IMR-90 (cell line): ENCODE measurements at regions not wholly inside any gene's neighbourhood (a gene's known extent, or its start where the extent isn't known, plus 50 kb on each side); places are given as distances from the start of the nearest gene placed in this dataset.

Experiments used
- CEBPB ChIP-seq: IDR thresholded peaks from 2 replicates; pipeline ENCODE4 v1.6.1; 2012; ENCODE audit warnings: low read depth, low read length, improper control_type of control experiment
- MAZ ChIP-seq: IDR thresholded peaks from 2 replicates; pipeline ENCODE4 v1.6.1; 2012; ENCODE audit warnings: low read depth, mild to moderate bottlenecking, low read length, improper control_type of control experiment, moderate library complexity, borderline replicate concordance
- POLR2A ChIP-seq: IDR thresholded peaks from 2 replicates; pipeline ENCODE4 v1.6.1; 2012; ENCODE audit warnings: mild to moderate bottlenecking, low read depth, low read length
- RAD21 ChIP-seq: IDR thresholded peaks from 2 replicates; pipeline ENCODE4 v1.6.1; 2012; ENCODE audit warnings: low read length, improper control_type of control experiment
- SMC3 ChIP-seq: fragments of 150-350 bp; IDR thresholded peaks from 2 replicates; pipeline ENCODE4 v1.6.1; 2016; ENCODE audit warnings: low read depth, mild to moderate bottlenecking, antibody characterized with exemption, low read length, moderate library complexity
- TF ChIP-seq, protein P1 (sequence below): conservative IDR thresholded peaks from 2 replicates; pipeline ENCODE4 v1.5.1; 2012; ENCODE audit warnings: mild to moderate bottlenecking, low read depth, low read length, improper control_type of control experiment

DNA sequence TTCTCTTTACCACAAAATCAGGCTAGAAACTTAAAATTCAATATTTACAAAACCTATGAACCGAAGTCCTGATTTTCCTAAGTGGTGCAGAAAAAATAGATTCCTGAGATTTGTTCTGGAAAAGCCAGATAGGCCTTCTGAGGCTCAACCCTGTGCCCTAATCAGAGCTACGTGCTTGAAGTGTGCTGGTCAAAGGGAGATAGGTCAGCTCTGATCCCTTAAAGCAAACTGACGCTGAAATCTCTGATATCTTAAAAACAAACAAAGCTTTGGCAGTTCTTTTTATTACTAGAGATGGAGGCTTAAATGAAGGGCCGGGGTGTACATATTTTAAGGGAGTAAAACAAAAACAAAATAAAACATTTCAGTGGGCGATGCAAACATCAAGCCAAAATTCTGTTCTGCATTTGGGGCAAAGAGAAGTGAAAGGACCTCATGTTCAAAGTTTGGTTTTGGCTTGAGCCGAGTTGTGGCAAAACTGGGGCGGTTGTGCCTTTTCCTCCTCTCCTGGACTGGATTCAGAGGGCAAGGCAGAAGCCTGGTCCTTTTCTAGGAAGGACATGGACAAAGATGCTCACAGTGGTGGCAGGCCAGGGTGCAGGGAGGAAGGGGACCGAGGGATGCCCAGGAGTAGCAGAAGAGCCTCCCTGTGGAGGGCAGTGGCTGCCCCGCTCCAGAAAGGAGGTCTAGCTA is 295.0 kb downstream of the CDCA7 start:
- TF ChIP-seq POLR2A (no peak), CEBPB (no peak), SMC3 (no peak), MAZ (no peak), RAD21 (no peak)
- TF ChIP-seq, protein P1, sequence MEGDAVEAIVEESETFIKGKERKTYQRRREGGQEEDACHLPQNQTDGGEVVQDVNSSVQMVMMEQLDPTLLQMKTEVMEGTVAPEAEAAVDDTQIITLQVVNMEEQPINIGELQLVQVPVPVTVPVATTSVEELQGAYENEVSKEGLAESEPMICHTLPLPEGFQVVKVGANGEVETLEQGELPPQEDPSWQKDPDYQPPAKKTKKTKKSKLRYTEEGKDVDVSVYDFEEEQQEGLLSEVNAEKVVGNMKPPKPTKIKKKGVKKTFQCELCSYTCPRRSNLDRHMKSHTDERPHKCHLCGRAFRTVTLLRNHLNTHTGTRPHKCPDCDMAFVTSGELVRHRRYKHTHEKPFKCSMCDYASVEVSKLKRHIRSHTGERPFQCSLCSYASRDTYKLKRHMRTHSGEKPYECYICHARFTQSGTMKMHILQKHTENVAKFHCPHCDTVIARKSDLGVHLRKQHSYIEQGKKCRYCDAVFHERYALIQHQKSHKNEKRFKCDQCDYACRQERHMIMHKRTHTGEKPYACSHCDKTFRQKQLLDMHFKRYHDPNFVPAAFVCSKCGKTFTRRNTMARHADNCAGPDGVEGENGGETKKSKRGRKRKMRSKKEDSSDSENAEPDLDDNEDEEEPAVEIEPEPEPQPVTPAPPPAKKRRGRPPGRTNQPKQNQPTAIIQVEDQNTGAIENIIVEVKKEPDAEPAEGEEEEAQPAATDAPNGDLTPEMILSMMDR = no peak
